ENCODE measurements at regions not wholly inside any gene's neighbourhood (a gene's known extent, or its start where the extent isn't known, plus 50 kb on each side); places are given as distances from the start of the nearest gene placed in this dataset.

GRCh38 chr12:28110329-28110728, 79.9 kb upstream of the CCDC91 start:
- DNase-seq = no peak

- DNase-seq = no peak
Observed at GRCh38 chr12:28114488-28114887, 75.8 kb upstream of the CCDC91 start.

- no peak for DNase-seq
Observed at GRCh38 chr12:28121433-28121832, 68.8 kb upstream of the CCDC91 start.

GRCh38 chr12:28121899-28122655, 68.2 kb upstream of the CCDC91 start:
- DNase-seq = no peak

GRCh38 chr12:28122756-28123155, 67.5 kb upstream of the CCDC91 start:
- DNase-seq = no peak

- no peak for DNase-seq
Observed at GRCh38 chr12:28127455-28127854, 62.8 kb upstream of the CCDC91 start.

- no peak for DNase-seq
Observed at GRCh38 chr12:28129031-28129430, 61.2 kb upstream of the CCDC91 start.

- DNase-seq = no peak
Observed at GRCh38 chr12:28130234-28130624, 60.0 kb upstream of the CCDC91 start.

GRCh38 chr12:28130625-28131598, 59.3 kb upstream of the CCDC91 start:
- no peak for DNase-seq

GRCh38 chr12:28132398-28132797, 57.9 kb upstream of the CCDC91 start:
- DNase-seq = no peak

GRCh38 chr12:28135801-28136439, 54.3 kb upstream of the CCDC91 start:
- DNase-seq = no peak

- no peak for DNase-seq
Observed at GRCh38 chr12:28137414-28137813, 52.8 kb upstream of the CCDC91 start.

GRCh38 chr12:28140404-28140803, 49.9 kb upstream of the CCDC91 start:
- no peak for DNase-seq

Measured in GDM1 (cell line).